Neural cell (in vitro differentiated cells): ENCODE measurements at regions not wholly inside any gene's neighbourhood (a gene's known extent, or its start where the extent isn't known, plus 50 kb on each side); places are given as distances from the start of the nearest gene placed in this dataset.

Experiments used
- MXI1 ChIP-seq: fragments of 450-650 bp; conservative IDR thresholded peaks from 2 replicates; pipeline ENCODE4 v1.6.1; 2014; ENCODE audit warnings: antibody characterized with exemption, mild to moderate bottlenecking; ENCODE audit not compliant: poor library complexity, severe bottlenecking
- TAF1 ChIP-seq: IDR thresholded peaks from 2 replicates; pipeline ENCODE4 v1.6.1; 2012; ENCODE audit warnings: low read depth
- TF ChIP-seq, protein P1 (sequence below): fragments of 450-650 bp; IDR thresholded peaks from 2 replicates; pipeline ENCODE4 v1.5.1; 2014; ENCODE audit warnings: antibody characterized with exemption, mild to moderate bottlenecking, moderate library complexity; ENCODE audit not compliant: poor library complexity, severe bottlenecking

DNA sequence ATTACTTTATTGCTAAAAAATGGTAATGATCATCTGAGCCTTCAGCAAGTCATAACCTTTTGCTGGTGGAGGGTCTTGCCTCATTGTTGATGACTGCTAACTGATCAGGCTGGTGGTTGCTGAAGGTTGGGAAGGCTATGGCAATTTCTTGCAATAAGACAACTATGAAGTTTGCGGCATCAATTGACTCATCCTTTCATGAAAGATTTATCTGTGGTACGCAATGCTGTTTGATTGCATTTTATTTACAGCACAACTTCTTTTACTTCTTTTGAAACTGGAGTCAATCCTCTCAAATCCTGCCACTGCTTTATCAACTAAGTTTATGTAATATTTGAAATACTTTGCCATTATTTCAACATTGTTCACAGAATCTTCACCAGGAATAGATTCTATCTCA is 58.3 kb upstream of the ACO1 start:
- no peak for TF ChIP-seq TAF1
- TF ChIP-seq, protein P1, sequence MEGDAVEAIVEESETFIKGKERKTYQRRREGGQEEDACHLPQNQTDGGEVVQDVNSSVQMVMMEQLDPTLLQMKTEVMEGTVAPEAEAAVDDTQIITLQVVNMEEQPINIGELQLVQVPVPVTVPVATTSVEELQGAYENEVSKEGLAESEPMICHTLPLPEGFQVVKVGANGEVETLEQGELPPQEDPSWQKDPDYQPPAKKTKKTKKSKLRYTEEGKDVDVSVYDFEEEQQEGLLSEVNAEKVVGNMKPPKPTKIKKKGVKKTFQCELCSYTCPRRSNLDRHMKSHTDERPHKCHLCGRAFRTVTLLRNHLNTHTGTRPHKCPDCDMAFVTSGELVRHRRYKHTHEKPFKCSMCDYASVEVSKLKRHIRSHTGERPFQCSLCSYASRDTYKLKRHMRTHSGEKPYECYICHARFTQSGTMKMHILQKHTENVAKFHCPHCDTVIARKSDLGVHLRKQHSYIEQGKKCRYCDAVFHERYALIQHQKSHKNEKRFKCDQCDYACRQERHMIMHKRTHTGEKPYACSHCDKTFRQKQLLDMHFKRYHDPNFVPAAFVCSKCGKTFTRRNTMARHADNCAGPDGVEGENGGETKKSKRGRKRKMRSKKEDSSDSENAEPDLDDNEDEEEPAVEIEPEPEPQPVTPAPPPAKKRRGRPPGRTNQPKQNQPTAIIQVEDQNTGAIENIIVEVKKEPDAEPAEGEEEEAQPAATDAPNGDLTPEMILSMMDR = no peak
- TF ChIP-seq MXI1 = no peak
